Peyer's patch (tissue), 4 donors: ENCODE measurements at regions not wholly inside any gene's neighbourhood (a gene's known extent, or its start where the extent isn't known, plus 50 kb on each side); places are given as distances from the start of the nearest gene placed in this dataset.

Source experiments
- POLR2A ChIP-seq, 2 donors: fragments of 450-650 bp; IDR thresholded peaks; one replicate each; pipeline ENCODE4 v1.5.1; 2017; ENCODE audit warnings: antibody characterized with exemption in 2 of 2, mild to moderate bottlenecking in 2 of 2, moderate library complexity in 2 of 2
- TF ChIP-seq, protein P1 (sequence below), 6 experiments: fragments of 450-650 bp in 4 of 6; fragments of 200-600 bp in 2 of 6; sonication (generic) in 1 of 6; IDR thresholded peaks; one replicate each; pipeline ENCODE4 v1.5.1; 2017 to 2019; ENCODE audit warnings: antibody characterized with exemption in 6 of 6, mild to moderate bottlenecking in 3 of 6, moderate library complexity in 1 of 6

DNA sequence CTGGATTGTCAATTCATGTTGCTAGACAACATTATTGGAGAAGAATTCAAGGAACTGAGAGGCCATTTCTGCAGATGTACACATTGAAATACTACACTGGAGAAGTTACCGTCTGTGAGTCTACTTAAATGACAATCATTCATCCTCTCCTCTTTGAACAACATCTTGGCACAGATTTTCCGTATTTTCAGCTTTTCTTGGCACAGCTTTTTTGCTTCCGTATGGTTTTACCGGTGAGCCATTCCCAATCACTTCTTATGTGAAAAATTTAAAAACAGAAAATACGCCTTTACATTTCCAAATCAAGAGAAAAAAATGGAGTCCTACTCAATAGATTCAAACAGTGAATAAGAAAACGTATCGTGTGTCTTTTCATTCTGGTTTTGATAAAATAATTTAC, 1493.7 kb downstream of the AMY1C start:
- TF ChIP-seq, protein P1, sequence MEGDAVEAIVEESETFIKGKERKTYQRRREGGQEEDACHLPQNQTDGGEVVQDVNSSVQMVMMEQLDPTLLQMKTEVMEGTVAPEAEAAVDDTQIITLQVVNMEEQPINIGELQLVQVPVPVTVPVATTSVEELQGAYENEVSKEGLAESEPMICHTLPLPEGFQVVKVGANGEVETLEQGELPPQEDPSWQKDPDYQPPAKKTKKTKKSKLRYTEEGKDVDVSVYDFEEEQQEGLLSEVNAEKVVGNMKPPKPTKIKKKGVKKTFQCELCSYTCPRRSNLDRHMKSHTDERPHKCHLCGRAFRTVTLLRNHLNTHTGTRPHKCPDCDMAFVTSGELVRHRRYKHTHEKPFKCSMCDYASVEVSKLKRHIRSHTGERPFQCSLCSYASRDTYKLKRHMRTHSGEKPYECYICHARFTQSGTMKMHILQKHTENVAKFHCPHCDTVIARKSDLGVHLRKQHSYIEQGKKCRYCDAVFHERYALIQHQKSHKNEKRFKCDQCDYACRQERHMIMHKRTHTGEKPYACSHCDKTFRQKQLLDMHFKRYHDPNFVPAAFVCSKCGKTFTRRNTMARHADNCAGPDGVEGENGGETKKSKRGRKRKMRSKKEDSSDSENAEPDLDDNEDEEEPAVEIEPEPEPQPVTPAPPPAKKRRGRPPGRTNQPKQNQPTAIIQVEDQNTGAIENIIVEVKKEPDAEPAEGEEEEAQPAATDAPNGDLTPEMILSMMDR (IDR thresholded peaks at IDR 0.05), result no peak
- TF ChIP-seq POLR2A (IDR thresholded peaks at IDR 0.05), result no peak
